ENCODE measurements at regions not wholly inside any gene's neighbourhood (a gene's known extent, or its start where the extent isn't known, plus 50 kb on each side); places are given as distances from the start of the nearest gene placed in this dataset.

- intact Hi-C loops (cut with micrococcal nuclease; ENCODE audit: unreplicated experiment): no loop called here
- Histone ChIP-seq H3K4me1 (ENCODE audit: insufficient read depth, low read length, poor library complexity, severe bottlenecking) (no peaks in the 10 kb centered on the region), H2AFZ (ENCODE audit: low read length) (no peak overlapping the region), H4K20me1 (ENCODE audit: insufficient read depth, low read length) (no peaks in the 10 kb centered on the region), H3K27ac (ENCODE audit: low read depth, low read length, poor library complexity, severe bottlenecking) (no peak overlapping the region), H3K4me2 (ENCODE audit: low read length) (no peak overlapping the region), H3K9me2 (ENCODE audit: insufficient read depth, low read length) (no peaks in the 10 kb centered on the region), H3K4me3 (ENCODE audit: low read depth, low read length, poor library complexity, severe bottlenecking) (no peak overlapping the region), H3K36me3 (ENCODE audit: insufficient read depth, low read length) (no peaks in the 10 kb centered on the region), H3K79me2 (ENCODE audit: insufficient read depth, low read depth, low read length) (no peaks in the 10 kb centered on the region), H3K9me3 (ENCODE audit: low read length) (no peaks in the 10 kb centered on the region)
- ChIA-PET POLR2A (no interaction called here), CTCF (ENCODE audit: unreplicated experiment) (no interaction called here)
- TF ChIP-seq EZH2phosphoT487 (IDR thresholded peaks at IDR 0.05; ENCODE audit: borderline replicate concordance, low read depth, low read length) (no peak), CTCF (conservative IDR thresholded peaks at IDR 0.05; ENCODE audit: low read length) (no peak)
- no peak for DNase-seq (ENCODE audit: low spot score)
- no TSS peak for BruUV-seq (replicated peaks)
These were observed 187.5 kb downstream of the EVX1 start for GRCh38 chr7:27430105-27430504.

- CTCF ChIA-PET (ENCODE audit: unreplicated experiment): no interaction called here
- TF ChIP-seq EZH2phosphoT487 (IDR thresholded peaks at IDR 0.05; ENCODE audit: borderline replicate concordance, low read depth, low read length): no peak
- no peak for TF ChIP-seq CTCF (conservative IDR thresholded peaks at IDR 0.05; ENCODE audit: low read length)
- H3K4me2 ChIP-seq (ENCODE audit: low read length): no peak overlapping the region
- DNase-seq (ENCODE audit: low spot score): no peak
- H3K36me3 ChIP-seq (ENCODE audit: insufficient read depth, low read length): no peaks in the 10 kb centered on the region
- H4K20me1 ChIP-seq (ENCODE audit: insufficient read depth, low read length): no peaks in the 10 kb centered on the region
- no peak overlapping the region for H2AFZ ChIP-seq (ENCODE audit: low read length)
- POLR2A ChIA-PET: no interaction called here
- no peaks in the 10 kb centered on the region for H3K79me2 ChIP-seq (ENCODE audit: insufficient read depth, low read depth, low read length)
- intact Hi-C loops (cut with micrococcal nuclease; ENCODE audit: unreplicated experiment): no loop called here
- no peaks in the 10 kb centered on the region for H3K9me2 ChIP-seq (ENCODE audit: insufficient read depth, low read length)
- H3K27ac ChIP-seq (ENCODE audit: low read depth, low read length, poor library complexity, severe bottlenecking): no peak overlapping the region
- H3K4me3 ChIP-seq (ENCODE audit: low read depth, low read length, poor library complexity, severe bottlenecking): no peak overlapping the region
- no TSS peak for BruUV-seq (replicated peaks)
- H3K4me1 ChIP-seq (ENCODE audit: insufficient read depth, low read length, poor library complexity, severe bottlenecking): no peaks in the 10 kb centered on the region
- no peaks in the 10 kb centered on the region for H3K9me3 ChIP-seq (ENCODE audit: low read length)
These were observed 188.9 kb downstream of the EVX1 start for GRCh38 chr7:27431465-27431864.

- Histone ChIP-seq H2AFZ (ENCODE audit: low read length) (no peak overlapping the region), H3K4me2 (ENCODE audit: low read length) (no peak overlapping the region), H3K9me2 (ENCODE audit: insufficient read depth, low read length) (no peaks in the 10 kb centered on the region), H3K4me3 (ENCODE audit: low read depth, low read length, poor library complexity, severe bottlenecking) (no peak overlapping the region), H3K79me2 (ENCODE audit: insufficient read depth, low read depth, low read length) (no peaks in the 10 kb centered on the region), H4K20me1 (ENCODE audit: insufficient read depth, low read length) (no peaks in the 10 kb centered on the region), H3K4me1 (ENCODE audit: insufficient read depth, low read length, poor library complexity, severe bottlenecking) (no peaks in the 10 kb centered on the region), H3K9me3 (ENCODE audit: low read length) (no peaks in the 10 kb centered on the region), H3K36me3 (ENCODE audit: insufficient read depth, low read length) (no peaks in the 10 kb centered on the region), H3K27ac (ENCODE audit: low read depth, low read length, poor library complexity, severe bottlenecking) (no peak overlapping the region)
- no TSS peak for BruUV-seq (replicated peaks)
- ChIA-PET POLR2A (interaction anchor here (1.0 kb wide), 1 partner anchor 133 kb away, joined by 6 read pairs; no protein-coding TSS in a partner anchor), CTCF (ENCODE audit: unreplicated experiment) (no interaction called here)
- TF ChIP-seq EZH2phosphoT487 (IDR thresholded peaks at IDR 0.05; ENCODE audit: borderline replicate concordance, low read depth, low read length) (no peak), CTCF (conservative IDR thresholded peaks at IDR 0.05; ENCODE audit: low read length) (no peak)
- DNase-seq (ENCODE audit: low spot score): no peak
- intact Hi-C loops (cut with micrococcal nuclease; ENCODE audit: unreplicated experiment): no loop called here
These were observed 191.0 kb downstream of the EVX1 start for GRCh38 chr7:27433581-27433980.
